Osteoblast (primary cell): ENCODE measurements at regions not wholly inside any gene's neighbourhood (a gene's known extent, or its start where the extent isn't known, plus 50 kb on each side); places are given as distances from the start of the nearest gene placed in this dataset.

Source experiments
- DNase-seq: peaks from one replicate; pipeline ENCODE4 v3.0.0; 2011; ENCODE audit warnings: low spot score, mixed read lengths; ENCODE audit not compliant: insufficient read length; ENCODE audit errors: missing footprints
- H2AFZ ChIP-seq: 2 replicates; pipeline ENCODE4 v1.6.0; 2011; ENCODE audit warnings: mild to moderate bottlenecking, low read length
- H3K27ac ChIP-seq: 2 replicates; pipeline ENCODE4 v1.5.1; 2011; ENCODE audit warnings: mild to moderate bottlenecking, low read depth, low read length, moderate library complexity
- H3K27me3 ChIP-seq: 2 replicates; pipeline ENCODE4 v1.6.0; 2012; ENCODE audit warnings: mild to moderate bottlenecking, control low read depth, inconsistent platforms, low read length, moderate library complexity; ENCODE audit not compliant: insufficient read depth
- H3K36me3 ChIP-seq: 2 replicates; pipeline ENCODE4 v1.5.1; 2011; ENCODE audit warnings: mild to moderate bottlenecking, low read length, control low read depth, moderate library complexity; ENCODE audit not compliant: insufficient read depth
- H3K4me1 ChIP-seq: 2 replicates; pipeline ENCODE4 v1.5.1; 2011; ENCODE audit warnings: mild to moderate bottlenecking, low read length, control low read depth, moderate library complexity; ENCODE audit not compliant: insufficient read depth
- H3K4me2 ChIP-seq: 2 replicates; pipeline ENCODE4 v1.6.0; 2011; ENCODE audit warnings: mild to moderate bottlenecking, low read length; ENCODE audit not compliant: insufficient read depth
- H3K4me3 ChIP-seq: fragments of 200-600 bp; sonication (generic); 3 replicates; pipeline ENCODE4 v1.5.1; 2012; ENCODE audit warnings: mild to moderate bottlenecking, low read length, inconsistent platforms; ENCODE audit not compliant: insufficient read depth
- H3K79me2 ChIP-seq: 2 replicates; pipeline ENCODE4 v1.6.0; 2012; ENCODE audit warnings: mild to moderate bottlenecking, low read length, control low read depth, inconsistent platforms; ENCODE audit not compliant: insufficient read depth
- H3K9me3 ChIP-seq: 2 replicates; pipeline ENCODE4 v1.5.1; 2011; ENCODE audit warnings: low read depth, low read length, control low read depth
- H4K20me1 ChIP-seq: 2 replicates; pipeline ENCODE4 v1.6.0; 2012; ENCODE audit warnings: mild to moderate bottlenecking, low read length, control low read depth; ENCODE audit not compliant: insufficient read depth
- TF ChIP-seq, protein P1 (sequence below): IDR thresholded peaks from 2 replicates; pipeline ENCODE4 v1.5.1; 2011; ENCODE audit warnings: mild to moderate bottlenecking, low read depth, low read length, moderate library complexity; ENCODE audit errors: extremely low read depth

GRCh38 chr17:79521225-79521624, 89.6 kb downstream of the RBFOX3 start:
- no peak for DNase-seq
- no peak overlapping the region for H2AFZ ChIP-seq
- TF ChIP-seq, protein P1, sequence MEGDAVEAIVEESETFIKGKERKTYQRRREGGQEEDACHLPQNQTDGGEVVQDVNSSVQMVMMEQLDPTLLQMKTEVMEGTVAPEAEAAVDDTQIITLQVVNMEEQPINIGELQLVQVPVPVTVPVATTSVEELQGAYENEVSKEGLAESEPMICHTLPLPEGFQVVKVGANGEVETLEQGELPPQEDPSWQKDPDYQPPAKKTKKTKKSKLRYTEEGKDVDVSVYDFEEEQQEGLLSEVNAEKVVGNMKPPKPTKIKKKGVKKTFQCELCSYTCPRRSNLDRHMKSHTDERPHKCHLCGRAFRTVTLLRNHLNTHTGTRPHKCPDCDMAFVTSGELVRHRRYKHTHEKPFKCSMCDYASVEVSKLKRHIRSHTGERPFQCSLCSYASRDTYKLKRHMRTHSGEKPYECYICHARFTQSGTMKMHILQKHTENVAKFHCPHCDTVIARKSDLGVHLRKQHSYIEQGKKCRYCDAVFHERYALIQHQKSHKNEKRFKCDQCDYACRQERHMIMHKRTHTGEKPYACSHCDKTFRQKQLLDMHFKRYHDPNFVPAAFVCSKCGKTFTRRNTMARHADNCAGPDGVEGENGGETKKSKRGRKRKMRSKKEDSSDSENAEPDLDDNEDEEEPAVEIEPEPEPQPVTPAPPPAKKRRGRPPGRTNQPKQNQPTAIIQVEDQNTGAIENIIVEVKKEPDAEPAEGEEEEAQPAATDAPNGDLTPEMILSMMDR = no peak
- H3K9me3 ChIP-seq = no peaks in the 10 kb centered on the region
- no peak overlapping the region for H3K4me3 ChIP-seq
- H3K4me2 ChIP-seq = no peak overlapping the region
- no peaks in the 10 kb centered on the region for H4K20me1 ChIP-seq
- no peaks in the 10 kb centered on the region for H3K79me2 ChIP-seq
- H3K4me1 ChIP-seq = no peaks in the 10 kb centered on the region
- H3K36me3 ChIP-seq = no peaks in the 10 kb centered on the region
- H3K27ac ChIP-seq = no peak overlapping the region
- peaks cover 16% of the 10 kb centered on the region for H3K27me3 ChIP-seq

DNA sequence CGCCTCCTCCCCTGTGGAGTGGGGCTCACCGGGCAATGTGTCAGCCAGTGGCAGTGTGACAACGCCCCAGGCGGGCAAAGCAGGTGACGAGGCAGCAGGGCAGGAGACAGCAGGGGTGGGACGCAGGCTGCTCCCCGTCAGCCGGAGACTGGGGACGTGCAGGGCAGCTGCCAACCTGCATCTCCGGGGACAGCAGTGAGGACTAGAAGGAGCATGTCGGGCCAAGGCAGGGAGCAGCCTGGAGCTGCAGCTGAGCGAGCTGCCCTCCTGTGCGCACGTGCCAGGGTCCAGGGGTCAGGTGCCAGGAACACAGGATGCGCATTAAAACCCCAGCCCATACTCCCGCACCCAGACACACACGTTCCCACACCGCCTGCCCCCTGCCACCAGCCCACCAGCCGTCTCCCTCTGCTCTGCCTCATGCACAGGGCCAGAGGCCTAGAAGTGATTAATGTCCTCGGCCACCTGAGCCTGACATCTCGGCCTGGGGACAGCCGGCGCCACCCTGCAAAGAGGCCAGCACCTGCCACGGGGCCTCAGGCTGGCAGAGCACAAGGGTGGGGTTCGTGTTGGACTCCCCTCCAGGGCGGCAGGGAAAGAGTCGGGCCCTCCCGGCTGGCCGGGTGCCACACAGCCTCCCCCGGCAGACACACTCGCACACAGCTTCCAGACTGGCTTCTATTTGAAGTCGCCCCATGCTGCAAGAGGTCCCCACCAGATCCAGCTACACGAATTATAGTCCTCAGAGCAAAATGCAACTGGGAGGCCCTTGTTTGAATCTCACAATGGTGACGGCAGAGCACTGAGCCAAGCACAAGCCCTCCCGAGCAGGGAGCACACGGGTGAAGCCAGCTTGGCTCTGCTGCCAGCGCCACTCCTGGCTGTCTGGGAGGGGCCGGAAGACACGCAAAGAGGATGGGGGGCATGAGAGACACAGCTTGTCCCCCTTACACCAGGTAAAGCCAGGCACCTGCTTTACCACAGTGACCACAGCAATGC, 90.4 kb downstream of the RBFOX3 start:
- TF ChIP-seq, protein P1 = no peak
- H3K79me2 ChIP-seq = no peaks in the 10 kb centered on the region

DNA sequence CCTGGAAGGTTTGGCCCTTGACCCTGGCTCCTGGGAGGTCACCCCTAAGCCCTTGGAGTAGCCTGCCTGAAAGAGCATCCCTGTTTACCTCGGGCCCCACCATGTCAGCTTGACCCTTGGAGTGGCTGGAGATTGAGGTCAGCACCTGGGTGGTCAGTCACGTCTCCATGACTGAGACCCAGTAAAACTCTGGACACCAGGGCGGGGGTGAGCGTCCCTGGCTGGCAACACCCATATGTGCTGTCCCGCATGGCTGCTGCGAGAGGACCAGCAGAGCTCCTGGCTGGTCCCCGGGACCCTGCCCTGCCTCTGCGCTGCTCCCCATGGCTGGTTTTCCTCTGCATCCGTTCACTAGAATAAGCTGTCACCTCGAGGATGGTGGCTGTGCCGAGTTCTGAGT, 91.2 kb downstream of the RBFOX3 start:
- no peak for DNase-seq
- H3K4me3 ChIP-seq = no peak overlapping the region
- no peaks in the 10 kb centered on the region for H3K9me3 ChIP-seq
- no peak overlapping the region for H3K27ac ChIP-seq
- H3K27me3 ChIP-seq = peaks cover 16% of the 10 kb centered on the region
- no peaks in the 10 kb centered on the region for H3K4me1 ChIP-seq
- no peak overlapping the region for H2AFZ ChIP-seq
- H3K79me2 ChIP-seq = no peaks in the 10 kb centered on the region
- no peak overlapping the region for H3K4me2 ChIP-seq
- H4K20me1 ChIP-seq = no peaks in the 10 kb centered on the region
- H3K36me3 ChIP-seq = no peaks in the 10 kb centered on the region
- TF ChIP-seq, protein P1 = no peak

More for the DNA sequence above, 90.4 kb downstream of the RBFOX3 start:
- DNase-seq = no peak
- Histone ChIP-seq H3K4me3 (no peak overlapping the region), H3K4me1 (no peaks in the 10 kb centered on the region), H3K4me2 (no peak overlapping the region), H3K36me3 (no peaks in the 10 kb centered on the region), H4K20me1 (no peaks in the 10 kb centered on the region), H2AFZ (no peak overlapping the region), H3K27ac (no peak overlapping the region), H3K27me3 (peaks cover 16% of the 10 kb centered on the region), H3K9me3 (no peaks in the 10 kb centered on the region)

GRCh38 chr17:79518585-79519523, 92.0 kb downstream of the RBFOX3 start:
- peaks cover 15% of the 10 kb centered on the region for H3K27me3 ChIP-seq

More at GRCh38 chr17:79518585-79519523, 92.0 kb downstream of the RBFOX3 start:
- Histone ChIP-seq H3K79me2 (no peaks in the 10 kb centered on the region), H3K4me2 (no peak overlapping the region), H4K20me1 (no peaks in the 10 kb centered on the region), H3K4me3 (no peak overlapping the region), H3K36me3 (no peaks in the 10 kb centered on the region), H2AFZ (no peak overlapping the region), H3K27ac (no peak overlapping the region), H3K9me3 (no peaks in the 10 kb centered on the region), H3K4me1 (no peaks in the 10 kb centered on the region)
- no peak for DNase-seq
- TF ChIP-seq, protein P1 = no peak
